Epithelial cell of esophagus (primary cell): ENCODE measurements at regions not wholly inside any gene's neighbourhood (a gene's known extent, or its start where the extent isn't known, plus 50 kb on each side); places are given as distances from the start of the nearest gene placed in this dataset.
"Not testable (repeated sequence)": the region's sequence is repeated elsewhere in the genome, so short reads cannot be mapped to it uniquely, and the experiment has no call there.

Experiments used
- DNase-seq: peaks from one replicate; pipeline ENCODE4 v3.0.0; 2010; ENCODE audit warnings: low read depth
- H3K4me3 ChIP-seq: 2 replicates; pipeline ENCODE4 v1.5.1; 2011; ENCODE audit warnings: mild to moderate bottlenecking, low read length, control low read depth
- TF ChIP-seq, protein P1 (sequence below): IDR thresholded peaks from 2 replicates; pipeline ENCODE4 v1.5.1; 2011; ENCODE audit warnings: low read depth, mild to moderate bottlenecking, low read length, control low read depth, inconsistent platforms; ENCODE audit not compliant: insufficient read depth; ENCODE audit errors: missing control alignments

DNA sequence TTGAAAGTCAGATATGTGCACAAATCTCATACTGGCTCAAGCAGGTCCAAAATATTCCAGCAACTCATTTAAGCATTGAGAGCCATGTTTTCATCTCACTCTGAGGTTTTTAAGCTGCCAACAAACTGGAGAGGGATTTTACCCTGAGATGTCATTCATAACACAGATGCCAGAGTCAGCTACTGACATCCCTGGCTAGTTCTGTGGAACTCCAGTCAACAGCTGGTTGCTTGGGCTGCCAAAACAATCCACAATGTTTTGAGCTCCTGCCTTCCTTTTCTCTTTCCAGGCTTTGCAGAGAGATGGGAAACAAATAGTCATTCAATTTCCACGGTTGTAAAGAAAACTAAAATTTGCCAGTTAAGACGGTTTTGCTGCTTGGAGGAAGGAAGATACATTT, 621.2 kb upstream of the FBXO33 start:
- TF ChIP-seq, protein P1, sequence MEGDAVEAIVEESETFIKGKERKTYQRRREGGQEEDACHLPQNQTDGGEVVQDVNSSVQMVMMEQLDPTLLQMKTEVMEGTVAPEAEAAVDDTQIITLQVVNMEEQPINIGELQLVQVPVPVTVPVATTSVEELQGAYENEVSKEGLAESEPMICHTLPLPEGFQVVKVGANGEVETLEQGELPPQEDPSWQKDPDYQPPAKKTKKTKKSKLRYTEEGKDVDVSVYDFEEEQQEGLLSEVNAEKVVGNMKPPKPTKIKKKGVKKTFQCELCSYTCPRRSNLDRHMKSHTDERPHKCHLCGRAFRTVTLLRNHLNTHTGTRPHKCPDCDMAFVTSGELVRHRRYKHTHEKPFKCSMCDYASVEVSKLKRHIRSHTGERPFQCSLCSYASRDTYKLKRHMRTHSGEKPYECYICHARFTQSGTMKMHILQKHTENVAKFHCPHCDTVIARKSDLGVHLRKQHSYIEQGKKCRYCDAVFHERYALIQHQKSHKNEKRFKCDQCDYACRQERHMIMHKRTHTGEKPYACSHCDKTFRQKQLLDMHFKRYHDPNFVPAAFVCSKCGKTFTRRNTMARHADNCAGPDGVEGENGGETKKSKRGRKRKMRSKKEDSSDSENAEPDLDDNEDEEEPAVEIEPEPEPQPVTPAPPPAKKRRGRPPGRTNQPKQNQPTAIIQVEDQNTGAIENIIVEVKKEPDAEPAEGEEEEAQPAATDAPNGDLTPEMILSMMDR, result no peak
- no peak for DNase-seq
- no peak overlapping the region for H3K4me3 ChIP-seq

DNA sequence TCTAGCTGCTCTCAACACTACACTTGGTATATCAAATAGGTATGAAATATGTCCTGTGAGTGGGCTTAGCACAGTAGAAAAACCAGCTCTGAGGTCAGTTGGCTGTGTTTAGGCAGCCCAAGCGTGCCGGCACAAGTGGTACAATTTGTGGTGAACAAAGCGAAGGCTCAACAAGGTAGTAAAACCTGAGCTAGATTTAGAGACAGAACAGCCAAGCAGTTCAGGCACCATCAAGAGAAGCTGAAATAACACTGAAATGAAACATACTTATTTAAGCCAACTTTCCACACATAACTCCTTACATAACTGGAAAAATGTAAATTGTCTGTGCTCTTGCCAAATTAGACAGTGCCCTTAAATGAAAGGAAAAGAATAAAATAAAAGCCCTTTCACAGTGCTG, 596.8 kb upstream of the FBXO33 start:
- TF ChIP-seq, protein P1, result no peak
- DNase-seq, result no peak
- H3K4me3 ChIP-seq, result no peak overlapping the region

DNA sequence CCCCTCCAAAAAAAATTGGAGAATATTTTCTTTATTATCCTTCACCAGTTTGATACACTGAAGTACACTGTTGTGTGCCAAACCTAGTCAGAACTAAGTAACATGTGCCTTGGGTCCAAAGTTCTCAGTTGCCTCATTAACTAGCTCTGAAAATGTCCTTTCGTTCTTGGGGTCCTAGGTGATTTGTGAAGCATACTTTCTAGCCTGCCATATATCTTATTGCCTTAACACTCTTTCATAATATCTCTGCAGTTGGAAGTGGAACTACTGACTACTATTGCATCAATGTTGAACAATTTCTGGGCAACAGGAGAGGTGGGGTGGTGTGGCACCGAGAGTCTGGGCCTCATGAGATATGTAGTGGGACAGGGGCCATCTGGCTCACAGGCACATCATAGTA, 592.9 kb upstream of the FBXO33 start:
- H3K4me3 ChIP-seq, result no peak overlapping the region
- TF ChIP-seq, protein P1, result no peak
- no peak for DNase-seq

DNA sequence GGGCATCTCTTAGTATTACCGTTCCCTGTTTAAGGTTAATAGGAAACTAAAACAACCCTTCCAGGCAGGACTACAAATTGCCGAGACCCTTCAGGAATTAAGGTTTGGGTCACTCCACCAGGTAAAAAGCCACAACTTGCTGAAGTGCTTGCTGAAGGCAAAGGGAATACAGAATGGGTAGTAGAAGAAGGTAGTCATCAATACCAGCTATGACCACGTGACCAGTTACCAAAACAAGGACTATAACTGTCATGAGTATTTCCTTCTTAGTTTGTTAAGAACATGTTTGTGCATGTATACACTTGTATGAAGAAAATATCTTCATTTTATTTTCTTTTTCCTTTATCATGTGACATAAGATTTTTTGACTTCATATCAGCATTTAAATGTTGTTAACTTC, 578.7 kb upstream of the FBXO33 start:
- H3K4me3 ChIP-seq, result no peak overlapping the region
- TF ChIP-seq, protein P1, result no peak
- no peak for DNase-seq

DNA sequence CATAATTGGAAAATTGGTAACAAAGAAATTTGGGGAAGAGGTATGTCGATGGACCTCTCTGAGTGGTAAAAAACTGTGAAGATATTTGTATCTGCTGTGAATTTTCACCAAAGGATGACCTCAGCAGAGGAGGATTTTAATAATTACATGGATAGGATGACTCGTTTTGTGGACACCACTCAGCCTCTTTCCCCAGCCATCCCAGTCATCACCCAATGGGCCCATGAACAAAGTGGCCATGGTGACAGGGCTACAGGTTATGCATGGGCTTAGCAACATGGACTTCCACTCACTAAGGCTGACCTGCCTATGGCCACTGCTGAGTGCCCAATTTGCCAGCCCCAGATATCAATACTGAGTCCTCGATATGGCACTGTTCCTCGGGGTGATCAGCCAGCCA, 577.5 kb upstream of the FBXO33 start:
- DNase-seq, result no peak
- H3K4me3 ChIP-seq, result no peak overlapping the region
- TF ChIP-seq, protein P1, result no peak

DNA sequence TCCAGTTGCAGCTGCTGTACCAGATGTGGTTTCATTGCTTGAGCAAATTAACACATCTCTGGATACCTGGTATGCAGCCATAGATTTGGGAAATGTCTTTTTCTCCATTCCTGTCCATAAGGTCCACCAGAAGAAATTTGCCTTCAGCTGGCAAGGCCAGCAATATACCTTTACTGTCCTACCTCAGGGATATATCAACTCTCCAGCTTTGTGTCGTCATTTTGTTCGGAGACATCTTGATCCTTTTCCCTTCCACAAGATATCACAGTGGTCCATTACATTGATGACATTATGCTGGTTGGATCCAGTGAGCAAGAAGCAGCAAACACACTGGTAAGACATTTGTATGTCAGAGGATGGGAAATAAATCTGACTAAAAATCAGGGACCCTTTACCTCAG, 576.1 kb upstream of the FBXO33 start:
- H3K4me3 ChIP-seq, DNase-seq: not testable (repeated sequence)

DNA sequence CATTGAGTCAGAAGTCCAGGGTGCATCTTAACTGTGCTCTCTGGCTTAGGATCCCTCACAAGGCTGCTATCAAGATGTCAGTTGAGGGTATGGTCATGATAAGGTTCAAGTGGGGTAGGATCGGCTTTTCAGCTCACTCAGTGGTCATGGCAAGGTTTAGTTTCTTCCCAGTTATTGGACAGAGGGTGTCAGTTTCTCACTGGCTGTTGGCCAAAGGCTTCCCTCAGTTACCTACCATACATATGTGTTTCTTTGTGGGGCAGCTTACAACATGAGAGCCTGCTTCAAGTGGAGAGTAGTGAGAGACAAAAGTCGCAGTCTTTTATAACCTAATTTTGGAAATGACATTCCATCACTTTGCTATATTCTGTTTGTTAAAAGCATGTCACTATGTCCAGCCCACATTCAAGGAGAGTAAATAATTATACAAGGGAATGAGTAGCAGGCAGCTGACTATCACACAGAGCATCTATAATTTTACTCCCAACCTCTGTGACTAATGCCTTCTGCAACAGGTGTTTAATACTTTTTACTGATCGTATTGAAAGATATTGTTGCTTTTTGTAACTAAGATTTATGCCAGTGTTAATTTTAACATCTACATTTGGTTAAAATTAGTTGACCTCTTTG, 572.8 kb upstream of the FBXO33 start:
- TF ChIP-seq, protein P1, result no peak
- DNase-seq, result no peak

More for the DNA sequence above, 572.8 kb upstream of the FBXO33 start:
- H3K4me3 ChIP-seq, result no peak overlapping the region
